ENCODE measurements at regions not wholly inside any gene's neighbourhood (a gene's known extent, or its start where the extent isn't known, plus 50 kb on each side); places are given as distances from the start of the nearest gene placed in this dataset.

- no peak for TF ChIP-seq CTCF (IDR thresholded peaks at IDR 0.05; ENCODE audit: borderline replicate concordance, insufficient read depth, low read depth, low read length)
- no peak overlapping the region for H3K4me3 ChIP-seq (ENCODE audit: low read depth, low read length)
These were observed 1281.2 kb upstream of the SORCS1 start for GRCh38 chr10:108445746-108446145.

- no peak for TF ChIP-seq CTCF (IDR thresholded peaks at IDR 0.05; ENCODE audit: borderline replicate concordance, insufficient read depth, low read depth, low read length)
- H3K4me3 ChIP-seq (ENCODE audit: low read depth, low read length): no peak overlapping the region
These were observed 1279.1 kb upstream of the SORCS1 start for GRCh38 chr10:108443636-108444035.

- H3K4me3 ChIP-seq (ENCODE audit: low read depth, low read length): no peak overlapping the region
- TF ChIP-seq CTCF (IDR thresholded peaks at IDR 0.05; ENCODE audit: borderline replicate concordance, insufficient read depth, low read depth, low read length): no peak
These were observed 1274.9 kb upstream of the SORCS1 start for GRCh38 chr10:108439397-108439796.

GRCh38 chr10:108436096-108436495, 1271.6 kb upstream of the SORCS1 start:
- no peak for TF ChIP-seq CTCF (IDR thresholded peaks at IDR 0.05; ENCODE audit: borderline replicate concordance, insufficient read depth, low read depth, low read length)
- no peak overlapping the region for H3K4me3 ChIP-seq (ENCODE audit: low read depth, low read length)

GRCh38 chr10:108434559-108435252, 1270.2 kb upstream of the SORCS1 start:
- no peak overlapping the region for H3K4me3 ChIP-seq (ENCODE audit: low read depth, low read length)
- no peak for TF ChIP-seq CTCF (IDR thresholded peaks at IDR 0.05; ENCODE audit: borderline replicate concordance, insufficient read depth, low read depth, low read length)

- no peak overlapping the region for H3K4me3 ChIP-seq (ENCODE audit: low read depth, low read length)
- TF ChIP-seq CTCF (IDR thresholded peaks at IDR 0.05; ENCODE audit: borderline replicate concordance, insufficient read depth, low read depth, low read length): no peak
These were observed 1262.6 kb upstream of the SORCS1 start for GRCh38 chr10:108427146-108427545.

- no peak for TF ChIP-seq CTCF (IDR thresholded peaks at IDR 0.05; ENCODE audit: borderline replicate concordance, insufficient read depth, low read depth, low read length)
- no peak overlapping the region for H3K4me3 ChIP-seq (ENCODE audit: low read depth, low read length)
These were observed 1260.9 kb upstream of the SORCS1 start for GRCh38 chr10:108425283-108425964.
